EL (cell line): ENCODE measurements at regions not wholly inside any gene's neighbourhood (a gene's known extent, or its start where the extent isn't known, plus 50 kb on each side); places are given as distances from the start of the nearest gene placed in this dataset.
"Not testable (repeated sequence)": the region's sequence is repeated elsewhere in the genome, so short reads cannot be mapped to it uniquely, and the experiment has no call there.

ENCODE experiments used
- DNase-seq: peaks from one replicate; pipeline ENCODE4 v3.0.0-alpha.2; 2016

DNA sequence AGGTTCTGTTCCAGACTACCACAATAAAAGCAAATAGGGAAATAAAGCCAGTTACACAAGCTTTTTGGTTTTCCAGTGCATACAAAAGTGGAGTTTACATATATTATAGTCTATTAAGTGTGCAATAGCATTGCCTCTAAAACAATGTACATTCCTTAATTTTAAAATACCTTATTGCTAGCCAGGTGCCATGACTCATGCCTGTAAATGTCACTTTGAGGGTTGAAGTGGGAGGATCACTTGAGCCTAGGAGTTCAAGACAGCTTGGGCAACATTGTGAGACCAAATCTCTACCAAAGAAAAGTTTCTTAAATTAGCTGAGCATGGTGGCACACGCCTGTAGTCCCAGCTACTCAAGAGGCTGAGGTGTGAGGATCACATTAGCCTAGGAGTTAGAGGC, 52.9 kb upstream of the IMP4 start:
- DNase-seq, result no peak

DNA sequence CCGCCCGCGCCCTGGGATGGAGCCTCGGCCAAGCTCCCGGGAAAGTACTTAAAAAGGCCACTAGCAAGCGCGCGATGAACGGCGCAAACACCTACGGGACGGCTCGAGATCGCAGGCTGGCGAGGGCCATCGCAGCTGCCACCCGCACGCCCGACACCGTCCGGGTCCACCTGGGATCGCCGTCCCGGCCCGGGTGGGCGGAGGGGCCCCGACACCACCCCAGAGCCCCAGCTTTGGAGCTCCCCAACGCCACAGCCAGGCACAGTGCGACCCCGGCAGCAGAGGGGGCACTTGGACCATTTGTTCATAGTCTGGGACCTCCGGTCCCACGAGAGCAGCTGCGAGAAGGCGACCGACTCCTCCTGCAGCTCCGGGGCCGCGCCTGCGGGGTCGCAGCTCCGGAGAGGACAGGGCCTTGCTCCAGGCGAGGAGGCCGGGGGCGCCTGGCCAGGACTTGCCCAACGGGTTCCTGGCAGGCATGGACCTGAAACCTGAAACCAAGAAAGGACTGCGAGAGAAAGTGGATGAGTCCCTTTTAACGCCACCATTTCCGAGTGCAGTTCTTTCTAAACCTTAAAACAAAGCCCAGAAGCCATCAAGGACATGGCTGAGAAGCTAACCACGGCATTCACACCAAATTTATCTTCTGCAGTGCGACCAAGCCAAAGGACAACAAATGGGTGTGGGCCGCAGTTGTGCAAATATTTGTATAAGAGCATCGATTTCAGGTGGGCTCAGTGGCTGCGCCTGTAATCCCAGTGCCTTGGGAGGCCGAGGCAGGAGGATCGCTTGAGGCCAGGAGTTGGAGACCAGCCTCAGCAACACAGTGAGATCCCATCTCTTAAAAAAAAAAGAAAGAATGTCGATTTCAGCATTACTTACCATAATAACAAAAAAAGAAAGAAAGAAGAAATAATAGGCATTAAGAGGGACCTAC, 54.0 kb upstream of the IMP4 start:
- no peak for DNase-seq

DNA sequence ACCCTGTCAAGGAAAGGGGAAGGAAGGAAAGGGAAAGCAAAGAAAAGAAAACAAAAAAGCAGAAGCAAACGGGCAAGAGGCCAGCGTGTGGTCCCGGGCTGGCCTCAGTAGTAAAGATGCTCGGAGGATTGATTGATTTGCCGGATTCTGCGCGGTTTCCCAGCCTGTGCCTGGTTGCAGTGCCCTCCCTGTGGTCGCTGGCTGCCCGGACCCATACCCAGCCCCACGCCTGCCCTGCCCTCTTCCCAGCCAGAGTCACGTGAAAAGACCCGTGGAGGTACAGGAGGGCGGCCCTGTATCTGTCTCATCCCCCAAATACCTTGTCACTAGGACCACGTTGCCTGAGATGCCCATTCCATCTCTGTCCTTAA, 55.1 kb upstream of the IMP4 start:
- no peak for DNase-seq

DNA sequence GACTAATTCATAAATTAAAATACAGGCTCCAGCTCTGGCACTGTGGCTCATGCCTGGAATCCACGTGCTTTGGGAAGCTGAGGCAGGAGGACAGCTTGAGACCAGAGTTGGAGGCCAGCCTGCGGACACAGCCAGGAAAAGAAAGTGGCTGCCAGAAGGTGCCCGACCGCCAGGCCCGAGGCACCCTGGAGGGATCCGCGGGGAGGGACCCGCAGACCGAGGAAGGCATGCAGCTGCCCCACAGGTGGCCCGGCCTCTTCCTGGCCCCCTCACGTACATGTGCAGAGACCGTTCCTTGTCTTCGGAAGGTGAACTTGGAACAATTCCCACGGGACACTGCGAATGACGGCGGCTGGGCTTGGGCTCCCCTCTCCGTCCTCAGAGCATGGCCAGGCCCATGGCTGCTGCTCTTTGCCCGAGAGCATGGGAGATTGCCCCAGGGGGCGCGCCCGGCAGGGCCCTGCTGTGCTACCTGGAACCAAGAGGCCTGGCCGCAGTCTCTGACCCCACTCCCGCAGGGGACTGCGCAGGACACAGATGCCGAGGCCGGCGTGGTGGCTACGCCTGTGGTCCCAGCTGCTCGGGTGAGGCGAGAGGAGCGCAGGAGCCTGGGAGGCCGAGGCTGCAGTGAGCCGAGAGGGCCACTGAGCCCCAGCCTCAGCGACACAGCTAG, 55.6 kb upstream of the IMP4 start:
- no peak for DNase-seq

DNA sequence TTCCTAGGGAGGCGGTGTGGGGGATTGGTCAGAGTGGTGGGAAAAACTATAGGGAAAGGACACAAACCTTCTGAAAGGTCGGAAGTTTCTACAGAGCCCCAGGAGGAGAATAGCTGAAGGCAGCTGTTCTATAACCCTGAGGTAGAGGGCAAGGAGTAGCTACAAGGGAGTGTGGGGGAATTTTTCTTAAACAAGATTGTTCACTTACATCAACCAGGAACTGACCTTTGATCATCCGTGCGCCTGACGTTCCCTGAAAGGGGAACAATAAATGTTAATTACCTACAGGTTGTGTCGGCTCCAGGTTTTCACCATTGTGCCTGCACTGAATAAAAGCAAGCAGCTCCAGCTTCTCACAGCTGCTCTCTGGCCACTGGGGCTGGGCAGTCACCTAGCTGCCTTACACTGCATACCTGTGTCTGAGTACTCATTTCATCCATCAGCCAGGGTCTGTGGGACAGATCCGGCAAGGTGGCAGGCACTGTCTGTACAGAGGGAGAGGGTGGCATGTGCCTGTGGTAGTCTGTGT, 59.3 kb upstream of the IMP4 start:
- not testable (repeated sequence) for DNase-seq

DNA sequence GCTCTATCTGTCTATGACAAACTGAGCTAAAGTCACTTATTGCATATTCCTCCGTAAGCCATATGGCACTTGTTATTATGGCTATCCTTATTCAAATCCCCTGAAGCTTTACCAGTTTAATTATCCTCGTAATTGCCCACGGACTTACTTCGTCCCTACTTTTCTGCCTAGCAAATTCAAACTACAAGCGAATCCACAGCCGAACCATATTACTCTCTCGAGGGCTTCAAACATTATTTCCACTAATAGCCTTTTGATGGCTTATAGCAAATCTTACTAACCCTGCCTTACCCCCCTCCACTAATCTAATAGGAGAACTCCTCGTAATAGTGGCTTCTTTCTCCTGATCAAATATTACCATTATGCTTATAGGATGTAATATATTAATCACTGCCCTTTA, 63.1 kb upstream of the IMP4 start:
- DNase-seq, result not testable (repeated sequence)

DNA sequence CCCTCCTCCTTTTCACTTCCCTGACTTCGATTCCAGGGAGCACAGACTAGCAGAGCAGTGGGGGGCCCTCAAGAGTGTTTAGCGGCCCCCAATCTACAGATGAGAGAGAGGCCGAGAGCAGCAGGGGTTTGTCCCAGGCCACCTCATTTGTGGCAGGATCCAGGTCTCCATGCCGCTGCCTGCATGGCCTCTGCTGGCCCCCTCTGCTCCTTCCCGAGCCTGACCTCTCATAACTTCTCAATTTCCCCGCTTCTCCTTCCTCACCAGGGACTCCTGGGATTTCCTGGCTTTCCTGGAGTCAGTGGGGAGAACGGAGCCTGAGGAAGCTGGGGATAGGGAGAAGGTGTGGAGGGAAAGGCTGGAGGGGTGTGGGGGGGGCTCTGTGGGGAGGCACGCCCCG, 70.1 kb upstream of the TUBA3E start:
- not testable (repeated sequence) for DNase-seq

DNA sequence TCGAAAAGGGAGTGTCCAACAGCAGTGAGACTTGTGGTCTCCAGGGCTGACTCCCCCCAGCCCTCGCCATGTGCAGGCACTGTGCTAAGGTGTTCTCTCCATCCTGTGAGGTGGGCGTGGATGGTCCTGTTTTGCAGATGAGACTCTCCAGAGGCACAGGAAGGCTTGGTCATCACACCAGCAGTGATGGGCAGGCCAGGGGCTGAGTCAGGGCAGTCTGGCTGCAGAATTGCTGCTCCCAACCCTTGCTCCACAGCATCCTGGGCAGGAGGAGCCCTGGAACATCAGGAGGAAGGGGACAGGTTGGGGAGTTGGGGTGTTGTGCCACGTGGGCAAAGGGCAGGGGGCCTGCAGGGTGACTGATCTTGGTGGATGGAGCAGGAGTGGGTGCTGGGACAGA, 69.3 kb upstream of the TUBA3E start:
- not testable (repeated sequence) for DNase-seq

DNA sequence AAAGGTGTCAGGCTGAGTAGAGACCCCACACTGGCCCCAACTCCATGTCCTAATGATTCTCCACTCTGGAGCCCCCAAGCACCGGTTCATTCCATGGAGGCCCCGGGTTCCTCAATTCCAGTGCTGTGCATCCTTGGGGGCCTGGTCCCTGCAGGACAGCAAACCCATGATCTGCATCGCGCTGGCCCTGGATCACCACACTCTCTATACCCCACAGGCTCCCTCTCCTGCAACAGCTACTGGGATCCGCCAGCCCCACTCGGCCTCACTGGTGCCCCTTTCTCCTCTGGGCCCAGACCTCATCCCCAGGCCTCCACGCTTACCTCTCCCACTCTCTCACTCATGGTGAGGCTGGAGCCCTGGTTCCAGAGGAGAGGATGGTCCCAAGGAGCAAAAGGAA, 68.6 kb upstream of the TUBA3E start:
- DNase-seq, result not testable (repeated sequence)

DNA sequence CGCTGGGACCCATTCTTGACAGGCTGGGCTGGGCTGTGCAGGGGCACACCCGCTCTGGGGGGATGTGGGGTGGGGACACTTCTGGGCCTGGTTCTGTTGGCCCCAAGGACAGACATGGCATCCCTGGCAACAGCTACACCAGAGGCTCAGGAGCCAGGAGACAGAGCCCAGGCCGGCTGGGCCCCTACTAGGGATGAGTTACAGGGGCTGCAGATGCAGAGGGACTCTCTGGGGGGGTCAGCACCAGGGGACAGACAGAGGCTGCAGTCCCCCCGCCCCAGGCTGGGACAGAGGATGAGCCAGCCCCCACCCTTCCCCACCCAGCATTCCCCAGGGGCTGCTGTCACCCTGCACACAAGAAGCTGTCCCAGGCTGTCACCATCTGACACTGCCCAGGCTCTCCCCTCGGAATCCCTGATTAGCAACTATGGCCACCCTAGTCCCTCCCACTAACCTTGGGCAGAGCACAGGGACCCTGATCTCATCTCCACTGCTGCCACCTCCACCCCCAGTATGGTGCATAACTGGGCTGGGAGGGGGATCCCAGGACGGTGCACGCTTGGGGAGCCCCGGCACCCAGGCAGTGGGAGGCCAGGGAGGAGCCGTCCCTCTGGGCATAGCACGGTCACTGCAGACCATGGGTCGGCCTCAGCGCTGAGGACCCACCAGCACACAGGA, 67.5 kb upstream of the TUBA3E start:
- not testable (repeated sequence) for DNase-seq

DNA sequence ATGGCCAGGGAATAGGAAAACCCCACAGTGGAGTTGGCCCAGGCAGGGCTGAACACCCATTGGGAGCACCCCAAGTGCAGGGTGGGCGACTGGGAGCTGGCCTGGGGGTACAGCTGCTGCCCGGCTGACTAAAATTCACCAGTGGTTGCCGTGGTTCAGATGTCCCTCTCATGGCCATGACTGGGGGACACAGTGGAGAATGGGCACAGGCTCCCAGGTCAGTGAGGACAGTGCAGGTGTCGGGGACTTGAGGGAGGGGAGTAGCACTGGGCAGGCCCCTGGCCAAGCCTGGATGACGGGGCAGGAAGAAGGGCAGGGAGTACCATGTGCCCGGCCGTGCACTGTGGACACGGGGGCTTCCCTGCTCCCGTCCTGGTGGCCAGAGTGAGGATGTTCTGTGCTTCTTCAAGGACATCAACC, 66.7 kb upstream of the TUBA3E start:
- DNase-seq, result not testable (repeated sequence)

DNA sequence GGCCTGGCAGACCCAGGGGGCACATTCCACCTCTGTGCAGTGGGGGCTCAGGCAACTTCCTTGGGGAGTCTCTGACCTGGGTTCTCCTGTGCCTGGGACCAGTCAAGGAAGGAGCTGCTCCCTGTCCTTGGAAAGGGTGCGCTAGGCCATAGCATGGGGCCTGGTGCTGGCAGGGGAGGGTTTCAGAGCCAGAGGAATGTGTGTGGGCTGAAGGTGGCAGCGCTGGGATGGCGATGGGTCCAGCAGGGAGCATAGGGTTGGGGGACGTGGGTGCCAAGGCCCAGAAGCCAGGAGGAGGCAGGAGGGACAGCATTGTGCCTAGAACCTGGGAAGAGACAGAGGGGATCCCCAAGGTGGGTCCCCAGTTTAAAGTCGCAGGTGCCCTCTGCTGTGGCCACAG, 66.3 kb upstream of the TUBA3E start:
- no peak for DNase-seq

DNA sequence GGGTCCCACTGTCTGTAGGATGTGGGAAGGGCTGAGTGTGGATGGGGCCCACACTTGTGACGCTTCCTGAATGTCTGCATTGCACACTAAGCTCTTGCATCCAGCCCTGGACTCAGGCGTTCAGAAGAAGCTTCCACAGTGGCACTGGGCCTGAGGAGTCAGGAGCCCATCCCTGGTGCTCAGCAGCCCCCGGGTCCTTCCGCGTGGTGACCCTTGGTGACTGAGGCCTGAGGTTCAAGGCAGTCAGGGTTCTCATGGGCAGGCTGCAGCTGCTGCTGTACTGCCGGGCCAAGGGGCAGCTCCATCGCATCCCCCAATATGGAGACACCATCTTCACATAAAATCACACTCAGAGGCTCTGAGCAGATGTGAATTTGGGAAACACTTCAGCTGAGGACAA, 65.8 kb upstream of the TUBA3E start:
- DNase-seq, result no peak

DNA sequence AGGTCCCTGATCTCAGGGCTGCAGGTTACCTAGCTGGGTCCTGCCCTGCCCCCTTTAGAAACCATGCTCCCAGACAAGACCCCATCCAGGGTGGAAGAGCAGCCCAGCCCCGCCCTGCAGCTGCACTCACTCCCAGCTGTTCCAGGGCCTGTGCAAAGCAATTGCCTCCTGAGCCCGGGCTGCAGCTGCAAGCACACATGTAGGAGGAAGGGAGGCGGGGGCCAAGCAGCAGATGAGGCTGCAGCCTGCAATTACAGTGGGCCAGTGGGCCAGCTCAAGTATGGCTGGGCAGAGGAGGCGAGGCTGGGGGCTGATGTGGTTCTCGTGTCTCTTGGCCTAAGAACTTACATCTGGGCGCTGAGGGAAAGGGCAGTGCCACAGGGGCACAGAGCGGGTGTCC, 65.4 kb upstream of the TUBA3E start:
- DNase-seq, result no peak

DNA sequence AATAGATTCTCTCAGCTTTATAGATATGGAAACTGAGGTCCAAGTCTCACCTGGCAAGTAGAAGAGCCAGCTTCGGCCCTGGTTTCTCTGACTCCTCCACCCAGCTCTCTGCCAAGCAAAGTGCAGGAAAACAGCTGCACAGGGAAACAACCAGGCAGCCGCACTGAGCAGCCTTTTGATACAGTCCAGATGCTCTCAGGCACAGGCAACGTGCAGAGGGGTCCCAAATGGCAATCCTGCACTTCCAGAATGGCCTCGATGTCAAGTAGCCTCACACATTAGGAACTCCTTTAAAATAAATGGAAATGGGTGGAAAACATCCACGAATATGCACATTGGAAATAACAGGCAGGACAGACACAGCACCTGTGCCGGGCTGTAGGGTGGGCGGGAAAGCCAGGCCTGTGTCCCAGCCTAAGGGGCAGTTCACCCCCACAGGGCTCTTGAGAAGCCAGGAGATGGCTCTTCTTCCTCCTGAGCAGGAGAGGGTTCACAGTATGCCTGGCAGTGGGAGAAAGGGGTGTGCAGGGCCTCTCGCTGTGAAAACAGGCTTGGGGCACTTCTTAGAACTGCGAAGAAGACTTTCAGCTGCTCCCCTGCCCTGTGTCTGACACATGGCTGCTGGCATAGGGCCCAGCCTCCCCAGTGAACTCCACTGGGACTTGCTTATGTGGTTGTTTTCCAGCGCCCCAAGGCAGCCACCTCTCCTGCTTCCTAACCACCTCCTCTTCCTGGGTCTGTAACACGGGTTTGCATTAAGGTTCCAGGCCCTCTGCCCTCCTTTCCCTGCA, 63.9 kb upstream of the TUBA3E start:
- DNase-seq, result peak; percentile 43

DNA sequence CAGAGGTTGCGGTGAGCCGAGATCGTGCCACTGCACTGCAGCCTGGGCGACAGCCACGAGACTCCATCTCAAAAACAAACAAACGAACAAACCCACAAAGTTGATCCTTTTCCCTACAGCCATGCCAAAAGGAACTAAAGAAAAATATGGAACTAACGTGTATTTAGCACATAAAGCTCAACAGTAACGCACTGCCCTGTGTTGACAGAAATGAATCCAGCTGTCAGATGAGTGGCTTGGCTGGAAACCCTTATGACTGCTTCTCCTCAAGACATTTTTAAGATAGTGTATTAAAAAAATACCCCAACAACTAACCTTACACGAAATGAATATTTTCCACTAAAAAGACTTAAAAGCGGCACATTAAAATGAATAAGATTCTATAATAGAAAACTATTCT, 62.9 kb upstream of the TUBA3E start:
- no peak for DNase-seq

DNA sequence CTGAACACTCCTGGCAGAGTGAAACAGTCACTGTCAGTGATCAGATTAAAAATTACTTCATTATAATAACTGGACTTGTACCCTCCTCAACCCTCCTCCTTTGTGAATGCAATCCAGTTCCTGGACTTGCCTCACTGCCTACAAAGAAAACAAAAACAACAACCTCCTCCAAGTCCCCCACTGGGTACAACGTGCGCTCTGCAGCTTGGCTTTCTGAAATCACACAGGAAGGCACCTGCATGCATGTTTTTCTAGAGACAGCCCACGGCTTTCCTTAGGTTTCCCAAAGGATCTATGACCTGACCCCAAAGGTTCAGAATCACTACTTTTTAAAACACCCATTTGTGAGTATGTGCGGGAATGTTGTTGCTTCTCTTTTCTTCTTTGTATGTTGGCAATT, 61.4 kb upstream of the TUBA3E start:
- DNase-seq, result no peak

DNA sequence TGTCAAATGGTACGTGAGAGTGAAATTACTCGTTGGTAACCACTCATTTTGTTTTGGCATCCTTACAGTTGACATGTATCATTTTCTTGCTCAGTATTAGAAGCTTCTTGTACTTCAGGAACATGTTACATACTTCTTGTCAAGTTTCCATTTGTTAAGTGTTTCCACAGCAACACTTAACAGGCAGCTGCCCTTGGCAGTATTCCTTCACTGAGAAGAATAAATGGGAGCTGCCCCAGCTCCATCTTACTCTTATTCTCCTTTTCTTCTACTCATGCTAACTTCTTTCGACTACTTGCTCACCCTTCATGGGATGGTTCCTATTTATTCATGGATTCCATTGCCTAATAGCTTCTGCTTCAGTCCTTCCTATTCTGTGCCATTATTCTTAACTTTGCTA, 60.1 kb upstream of the TUBA3E start:
- no peak for DNase-seq

DNA sequence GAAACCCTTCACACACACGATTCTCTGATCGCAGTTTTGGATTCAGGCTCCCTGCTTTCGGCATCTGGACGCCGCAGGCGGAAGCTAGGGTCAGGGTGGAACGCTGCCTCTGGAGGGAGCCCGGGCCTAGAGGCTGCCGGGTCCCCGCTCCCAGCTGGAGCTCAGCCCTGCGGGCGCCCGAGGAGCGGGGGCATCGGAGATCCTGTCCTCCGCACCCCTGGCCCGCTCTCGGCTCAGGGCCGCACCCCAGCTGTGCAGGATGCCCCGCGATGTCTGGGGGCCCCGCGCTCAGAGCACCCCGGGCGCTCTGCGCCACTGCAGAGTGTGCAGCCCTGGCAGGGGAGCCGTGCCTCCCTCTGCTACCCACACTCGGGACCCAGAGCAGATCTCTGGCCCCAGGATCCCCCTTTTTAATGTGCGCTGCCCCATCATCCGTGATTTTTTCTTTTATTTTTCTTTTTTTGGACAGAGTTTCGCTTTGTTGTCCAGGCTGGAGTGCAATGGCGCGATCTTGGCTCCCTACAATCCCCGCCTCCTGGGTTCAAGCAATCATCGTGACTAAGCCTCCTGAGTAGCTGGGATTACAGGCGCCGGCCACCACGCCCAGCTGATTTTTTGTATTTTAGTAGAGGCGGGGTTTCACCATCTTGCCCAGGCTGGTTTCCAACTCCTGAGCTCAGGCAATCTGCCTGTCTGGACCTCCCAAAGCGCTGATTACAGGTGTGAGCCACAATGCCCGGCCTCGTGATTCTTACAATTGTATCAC, 54.8 kb upstream of the TUBA3E start:
- DNase-seq, result peak; percentile 24

DNA sequence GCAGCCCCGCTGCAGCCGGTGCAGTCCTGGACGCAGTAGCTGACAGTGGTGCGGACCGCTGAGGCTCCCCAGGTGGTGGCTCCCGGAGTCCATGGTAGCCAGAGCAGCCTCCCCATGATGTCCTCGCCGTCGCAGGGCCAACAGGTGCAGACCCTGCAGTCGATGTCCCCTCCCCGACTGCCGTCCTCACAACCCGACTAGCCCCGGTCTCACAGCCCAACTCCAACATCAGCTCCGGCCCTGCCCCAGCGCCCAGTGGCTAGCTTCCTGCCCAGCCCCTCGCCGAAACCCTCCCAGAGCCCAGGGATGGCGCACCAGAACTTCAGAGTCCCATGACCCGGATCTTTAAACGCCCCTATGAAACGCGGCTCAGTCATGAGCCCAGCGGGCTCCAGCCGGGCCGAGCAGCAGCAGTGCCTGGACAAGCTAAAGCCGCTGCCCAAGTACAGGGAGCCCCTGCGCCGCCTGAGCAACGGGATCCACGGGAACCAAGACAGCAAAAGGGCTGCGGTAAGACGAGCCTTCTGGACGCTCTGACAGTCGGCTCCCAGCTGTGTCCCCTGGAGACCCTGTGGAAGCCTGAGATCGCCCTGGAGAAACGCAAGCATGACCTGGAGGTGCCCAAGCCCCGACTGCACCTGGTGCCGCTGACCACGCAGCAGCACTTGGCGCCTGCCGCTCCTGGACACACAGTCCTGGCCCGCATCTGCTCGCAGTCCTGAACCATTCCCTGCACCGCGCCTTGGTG, 53.8 kb upstream of the TUBA3E start:
- DNase-seq, result no peak

DNA sequence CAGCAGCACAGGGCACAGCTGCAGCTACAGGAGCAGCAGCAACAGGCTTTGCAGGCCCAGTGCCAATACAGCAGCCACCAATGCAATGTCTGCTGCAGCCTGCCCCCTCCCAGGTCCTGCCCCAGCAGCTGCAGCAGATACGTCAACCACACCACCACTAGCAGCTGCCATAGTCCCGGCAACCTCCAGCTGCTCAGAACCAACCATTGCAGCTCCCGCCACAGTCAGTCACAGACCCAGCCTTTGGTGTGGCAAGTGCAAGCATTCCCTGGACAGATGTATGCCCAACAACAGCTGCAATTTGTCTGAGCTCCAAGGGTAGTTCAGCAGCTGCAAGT, 53.3 kb upstream of the TUBA3E start:
- DNase-seq, result no peak
